GM19351 (cell line): ENCODE measurements at regions not wholly inside any gene's neighbourhood (a gene's known extent, or its start where the extent isn't known, plus 50 kb on each side); places are given as distances from the start of the nearest gene placed in this dataset.
A peak's percentile ranks its signal among the peaks of the same experiment; 100 is the strongest.

Experiments
- ATAC-seq: cut with Tn5 transposase; IDR thresholded peaks from one replicate; pipeline ENCODE4 v1.9.1; 2021; ENCODE audit warnings: mild to moderate bottlenecking, moderate library complexity; ENCODE audit not compliant: unreplicated experiment

GRCh38 chr10:88122145-88122544 is 258.7 kb downstream of the PTEN start:
- no peak for ATAC-seq

- ATAC-seq, result no peak
Measured at GRCh38 chr10:88122576-88122975, 259.2 kb downstream of the PTEN start.

- no peak for ATAC-seq
Measured at GRCh38 chr10:88125766-88126165, 262.3 kb downstream of the PTEN start.

GRCh38 chr10:88126699-88127098 is 263.3 kb downstream of the PTEN start:
- no peak for ATAC-seq

- no peak for ATAC-seq
Measured at GRCh38 chr10:88127269-88127668, 263.8 kb downstream of the PTEN start.

GRCh38 chr10:88127766-88128165 is 264.3 kb downstream of the PTEN start:
- no peak for ATAC-seq

GRCh38 chr10:88129013-88129412 is 265.6 kb downstream of the PTEN start:
- no peak for ATAC-seq

- ATAC-seq, result no peak
Measured at GRCh38 chr10:88130912-88131311, 267.5 kb downstream of the PTEN start.

- no peak for ATAC-seq
Measured at GRCh38 chr10:88131511-88132139, 268.2 kb downstream of the PTEN start.

GRCh38 chr10:88136712-88137111 is 273.3 kb downstream of the PTEN start:
- ATAC-seq, result no peak

- ATAC-seq, result peak; percentile 94
Measured at GRCh38 chr10:88138319-88138848, 275.0 kb downstream of the PTEN start.

GRCh38 chr10:88147000-88147798 is 283.8 kb downstream of the PTEN start:
- no peak for ATAC-seq

GRCh38 chr10:88149906-88150305 is 286.5 kb downstream of the PTEN start:
- no peak for ATAC-seq

GRCh38 chr10:88150339-88150738 is 286.9 kb downstream of the PTEN start:
- ATAC-seq, result no peak

- peak; percentile 87 for ATAC-seq
Measured at GRCh38 chr10:88152728-88153133, 289.3 kb downstream of the PTEN start.

GRCh38 chr10:88154596-88155250 is 291.3 kb downstream of the PTEN start:
- no peak for ATAC-seq

- no peak for ATAC-seq
Measured at GRCh38 chr10:88156341-88156740, 292.9 kb downstream of the PTEN start.

GRCh38 chr10:88157981-88158465 is 294.6 kb downstream of the PTEN start:
- no peak for ATAC-seq

- no peak for ATAC-seq
Measured at GRCh38 chr10:88158526-88159122, 295.2 kb downstream of the PTEN start.

- no peak for ATAC-seq
Measured at GRCh38 chr10:88159127-88159829, 295.9 kb downstream of the PTEN start.

- ATAC-seq, result no peak
Measured at GRCh38 chr10:88161070-88161469, 297.6 kb downstream of the PTEN start.
